ENCODE measurements at regions not wholly inside any gene's neighbourhood (a gene's known extent, or its start where the extent isn't known, plus 50 kb on each side); places are given as distances from the start of the nearest gene placed in this dataset.

DNA sequence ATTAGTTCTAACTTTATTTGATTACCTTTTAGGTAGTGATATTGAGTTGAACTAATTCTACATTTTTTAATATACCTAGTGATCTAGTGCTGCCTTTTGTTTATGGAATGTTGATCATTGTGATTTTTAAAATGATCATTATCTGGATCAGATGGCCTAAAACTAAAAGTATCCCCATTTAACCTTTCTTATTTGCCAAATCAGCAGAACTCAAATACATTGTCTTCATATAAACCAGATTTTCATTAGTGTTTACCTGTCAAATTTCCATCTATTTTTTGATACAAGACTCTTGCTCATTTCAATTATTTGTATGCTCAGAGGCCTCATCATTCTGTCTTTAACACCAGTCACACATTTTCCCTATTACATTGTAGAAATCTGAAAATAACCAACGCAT is 441.2 kb downstream of the PTPRC start:
- no peaks in the 10 kb centered on the region for H3K27me3 ChIP-seq
- H3K4me3 ChIP-seq, result no peak overlapping the region
- no peaks in the 10 kb centered on the region for H3K36me3 ChIP-seq
- no peaks in the 10 kb centered on the region for H3K9me3 ChIP-seq
- no peak for FAIRE-seq
- TF ChIP-seq, protein P1, sequence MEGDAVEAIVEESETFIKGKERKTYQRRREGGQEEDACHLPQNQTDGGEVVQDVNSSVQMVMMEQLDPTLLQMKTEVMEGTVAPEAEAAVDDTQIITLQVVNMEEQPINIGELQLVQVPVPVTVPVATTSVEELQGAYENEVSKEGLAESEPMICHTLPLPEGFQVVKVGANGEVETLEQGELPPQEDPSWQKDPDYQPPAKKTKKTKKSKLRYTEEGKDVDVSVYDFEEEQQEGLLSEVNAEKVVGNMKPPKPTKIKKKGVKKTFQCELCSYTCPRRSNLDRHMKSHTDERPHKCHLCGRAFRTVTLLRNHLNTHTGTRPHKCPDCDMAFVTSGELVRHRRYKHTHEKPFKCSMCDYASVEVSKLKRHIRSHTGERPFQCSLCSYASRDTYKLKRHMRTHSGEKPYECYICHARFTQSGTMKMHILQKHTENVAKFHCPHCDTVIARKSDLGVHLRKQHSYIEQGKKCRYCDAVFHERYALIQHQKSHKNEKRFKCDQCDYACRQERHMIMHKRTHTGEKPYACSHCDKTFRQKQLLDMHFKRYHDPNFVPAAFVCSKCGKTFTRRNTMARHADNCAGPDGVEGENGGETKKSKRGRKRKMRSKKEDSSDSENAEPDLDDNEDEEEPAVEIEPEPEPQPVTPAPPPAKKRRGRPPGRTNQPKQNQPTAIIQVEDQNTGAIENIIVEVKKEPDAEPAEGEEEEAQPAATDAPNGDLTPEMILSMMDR (IDR thresholded peaks at IDR 0.05), result no peak
- no peak overlapping the region for H3K27ac ChIP-seq
- no peak for DNase-seq
- WGBS, 2 donors, result 79 to 83% methylated on average over 1 of the region's 1 CpG
- no peak for ATAC-seq
- intact Hi-C loops (cut with DNase I), result no loop called here
- H3K4me1 ChIP-seq, result no peaks in the 10 kb centered on the region

DNA sequence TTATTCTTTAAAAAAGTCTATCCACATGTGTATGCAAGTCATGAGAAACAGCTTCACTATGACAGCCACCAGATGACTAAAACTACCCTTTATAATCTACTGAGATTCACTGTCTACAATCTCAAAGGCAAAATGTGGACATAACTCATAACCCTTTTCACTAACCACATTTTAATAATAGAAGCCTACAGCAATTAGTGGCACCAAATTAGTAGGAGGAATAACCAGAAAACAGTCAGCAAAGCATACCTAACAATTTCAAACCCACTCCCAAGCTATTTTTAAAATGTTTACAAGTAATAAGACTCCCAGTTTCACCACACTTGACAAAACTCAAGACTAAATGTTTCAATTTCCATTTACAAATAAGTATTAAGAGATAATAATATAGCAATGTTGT is 442.9 kb downstream of the PTPRC start:
- Histone ChIP-seq H3K4me3 (no peak overlapping the region), H3K27me3 (no peaks in the 10 kb centered on the region), H3K4me1 (no peaks in the 10 kb centered on the region), H3K27ac (no peak overlapping the region), H3K9me3 (no peaks in the 10 kb centered on the region), H3K36me3 (no peaks in the 10 kb centered on the region)
- no peak for FAIRE-seq
- DNase-seq, result no peak
- intact Hi-C loops (cut with DNase I), result no loop called here
- TF ChIP-seq, protein P1 (IDR thresholded peaks at IDR 0.05), result no peak
- ATAC-seq, result no peak

DNA sequence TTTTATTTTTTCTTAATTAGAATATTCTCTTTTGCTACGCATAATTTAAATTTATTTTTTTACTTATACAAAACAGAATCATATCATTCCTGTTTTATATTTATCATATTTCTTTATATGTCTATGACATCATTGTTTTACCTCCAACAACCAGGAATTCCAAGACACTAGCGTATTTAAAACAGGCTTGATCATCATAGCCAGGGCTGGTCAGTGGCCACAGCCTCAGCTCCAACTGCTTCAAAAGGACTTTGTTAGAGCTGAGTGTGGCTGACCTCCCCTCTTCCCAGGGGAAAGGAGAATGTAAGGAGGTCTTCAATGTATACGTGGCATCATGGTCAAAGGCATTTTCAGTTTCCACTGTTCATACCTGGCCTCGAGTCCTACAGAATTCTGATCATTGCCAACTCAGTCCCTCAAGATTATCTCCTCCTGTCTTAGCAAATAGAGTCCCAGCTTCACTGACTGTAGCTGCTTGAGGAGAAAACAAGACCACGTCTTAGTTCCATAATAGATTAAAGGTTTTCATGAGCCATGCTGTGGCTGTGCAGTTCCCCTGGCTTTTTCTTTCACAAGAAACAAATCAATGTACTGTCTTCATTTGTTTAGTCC is 444.0 kb downstream of the PTPRC start:
- Histone ChIP-seq H3K27ac (no peak overlapping the region), H3K4me1 (no peaks in the 10 kb centered on the region), H3K4me3 (no peak overlapping the region), H3K36me3 (no peaks in the 10 kb centered on the region), H3K9me3 (no peaks in the 10 kb centered on the region), H3K27me3 (no peaks in the 10 kb centered on the region)
- WGBS, 2 donors, result 74 to 87% methylated on average over 5 of the region's 5 CpGs
- FAIRE-seq (no peak), DNase-seq (no peak), ATAC-seq (no peak)
- intact Hi-C loops (cut with DNase I), result no loop called here
- TF ChIP-seq, protein P1 (IDR thresholded peaks at IDR 0.05), result no peak

DNA sequence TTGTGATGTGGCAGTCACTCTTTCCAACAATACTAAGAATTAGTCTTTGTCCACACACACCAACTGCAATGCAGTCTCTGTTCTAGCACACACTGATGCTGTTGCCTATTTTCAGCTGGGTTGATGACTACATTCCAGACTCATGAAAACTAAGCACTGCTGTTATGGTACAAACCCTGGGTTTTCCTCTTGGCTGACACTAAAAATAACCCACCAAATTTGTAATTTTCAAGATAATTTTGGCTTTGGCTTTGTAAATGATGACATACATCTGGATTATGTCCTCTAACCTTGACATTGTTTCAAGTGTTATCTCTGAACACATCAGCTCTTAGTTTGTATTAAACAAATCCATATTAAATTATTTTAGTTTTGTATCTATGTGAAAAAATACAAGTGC is 444.8 kb downstream of the PTPRC start:
- no peak for FAIRE-seq
- TF ChIP-seq, protein P1 (IDR thresholded peaks at IDR 0.05), result no peak
- intact Hi-C loops (cut with DNase I), result no loop called here
- Histone ChIP-seq H3K27me3 (no peaks in the 10 kb centered on the region), H3K9me3 (no peaks in the 10 kb centered on the region), H3K36me3 (no peaks in the 10 kb centered on the region), H3K4me3 (no peak overlapping the region), H3K27ac (no peak overlapping the region), H3K4me1 (no peaks in the 10 kb centered on the region)
- DNase-seq, result no peak
- no peak for ATAC-seq

DNA sequence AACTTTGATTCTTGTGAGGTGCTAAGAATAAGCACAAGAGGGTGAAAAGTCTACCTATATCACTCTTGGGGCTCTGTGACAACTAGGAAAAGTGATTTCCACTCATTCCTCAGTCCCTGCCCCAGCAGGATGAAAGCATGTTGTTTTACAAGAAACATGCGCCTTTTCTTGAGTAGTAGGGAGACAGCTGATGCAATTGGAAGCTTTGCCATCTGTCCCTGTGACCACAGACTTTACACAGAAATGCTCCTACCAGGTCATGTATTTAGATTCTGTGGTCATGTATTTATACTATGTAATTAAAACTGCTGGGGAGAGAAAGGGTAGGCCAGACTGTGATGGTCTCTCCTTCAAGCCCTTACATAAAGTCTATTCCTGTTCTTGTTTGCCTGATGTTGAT is 445.5 kb downstream of the PTPRC start:
- no peak for ATAC-seq
- DNase-seq, result no peak
- TF ChIP-seq, protein P1 (IDR thresholded peaks at IDR 0.05), result no peak
- H3K4me3 ChIP-seq, result no peak overlapping the region
- no peak for FAIRE-seq
- intact Hi-C loops (cut with DNase I), result no loop called here
- no peaks in the 10 kb centered on the region for H3K9me3 ChIP-seq
- H3K27ac ChIP-seq, result no peak overlapping the region
- H3K4me1 ChIP-seq, result no peaks in the 10 kb centered on the region
- no peaks in the 10 kb centered on the region for H3K27me3 ChIP-seq
- 80 to 94% methylated on average over 1 of the region's 1 CpG for WGBS, 2 donors
- H3K36me3 ChIP-seq, result no peaks in the 10 kb centered on the region
